GM23248 (cell line): ENCODE measurements at regions not wholly inside any gene's neighbourhood (a gene's known extent, or its start where the extent isn't known, plus 50 kb on each side); places are given as distances from the start of the nearest gene placed in this dataset.

Source experiments
- EZH2 ChIP-seq: fragments of 200-600 bp; sonication (generic); IDR thresholded peaks from 2 replicates; pipeline ENCODE4 v1.6.1; 2018; ENCODE audit warnings: antibody characterized with exemption, mild to moderate bottlenecking; ENCODE audit not compliant: insufficient read depth, poor library complexity, severe bottlenecking
- EZH2phosphoT487 ChIP-seq: fragments of 200-600 bp; sonication (generic); IDR thresholded peaks from 2 replicates; pipeline ENCODE4 v1.6.1; 2018; ENCODE audit warnings: antibody characterized with exemption, moderate library complexity, mild to moderate bottlenecking, low read depth; ENCODE audit not compliant: insufficient read depth

GRCh38 chr5:110085826-110086225, 396.1 kb downstream of the MAN2A1 start:
- TF ChIP-seq EZH2 (no peak), EZH2phosphoT487 (no peak)
